ENCODE measurements at regions not wholly inside any gene's neighbourhood (a gene's known extent, or its start where the extent isn't known, plus 50 kb on each side); places are given as distances from the start of the nearest gene placed in this dataset.
"Not testable (repeated sequence)": the region's sequence is repeated elsewhere in the genome, so short reads cannot be mapped to it uniquely, and the experiment has no call there.

- TF ChIP-seq, protein P1, sequence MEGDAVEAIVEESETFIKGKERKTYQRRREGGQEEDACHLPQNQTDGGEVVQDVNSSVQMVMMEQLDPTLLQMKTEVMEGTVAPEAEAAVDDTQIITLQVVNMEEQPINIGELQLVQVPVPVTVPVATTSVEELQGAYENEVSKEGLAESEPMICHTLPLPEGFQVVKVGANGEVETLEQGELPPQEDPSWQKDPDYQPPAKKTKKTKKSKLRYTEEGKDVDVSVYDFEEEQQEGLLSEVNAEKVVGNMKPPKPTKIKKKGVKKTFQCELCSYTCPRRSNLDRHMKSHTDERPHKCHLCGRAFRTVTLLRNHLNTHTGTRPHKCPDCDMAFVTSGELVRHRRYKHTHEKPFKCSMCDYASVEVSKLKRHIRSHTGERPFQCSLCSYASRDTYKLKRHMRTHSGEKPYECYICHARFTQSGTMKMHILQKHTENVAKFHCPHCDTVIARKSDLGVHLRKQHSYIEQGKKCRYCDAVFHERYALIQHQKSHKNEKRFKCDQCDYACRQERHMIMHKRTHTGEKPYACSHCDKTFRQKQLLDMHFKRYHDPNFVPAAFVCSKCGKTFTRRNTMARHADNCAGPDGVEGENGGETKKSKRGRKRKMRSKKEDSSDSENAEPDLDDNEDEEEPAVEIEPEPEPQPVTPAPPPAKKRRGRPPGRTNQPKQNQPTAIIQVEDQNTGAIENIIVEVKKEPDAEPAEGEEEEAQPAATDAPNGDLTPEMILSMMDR (IDR thresholded peaks at IDR 0.05) = not testable (repeated sequence)
- TF ChIP-seq POLR2A (IDR thresholded peaks at IDR 0.05) = not testable (repeated sequence)
These were observed 510.8 kb downstream of the FOXD4L5 start for GRCh38 chr9:64774004-64774812.
